ENCODE measurements at regions not wholly inside any gene's neighbourhood (a gene's known extent, or its start where the extent isn't known, plus 50 kb on each side); places are given as distances from the start of the nearest gene placed in this dataset.

DNA sequence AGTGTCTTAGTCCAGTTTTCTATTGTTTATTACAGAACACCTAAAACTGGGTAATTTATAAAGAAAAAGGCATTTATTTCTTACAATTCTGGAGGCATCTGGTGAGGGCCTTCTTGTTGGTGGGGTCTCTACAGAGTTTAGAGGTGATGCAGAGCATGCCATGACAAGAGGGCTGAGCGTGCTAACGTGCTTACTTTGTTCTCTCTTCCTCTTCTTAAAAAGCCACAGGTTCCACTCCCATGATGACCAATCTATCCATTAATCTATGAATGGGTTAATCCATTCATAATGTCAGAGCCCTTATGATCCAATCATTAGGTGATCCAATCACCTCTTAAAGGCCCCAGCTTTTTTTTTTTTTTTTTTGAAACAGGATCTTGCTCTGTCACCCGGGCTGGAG is 291.5 kb upstream of the GALNTL6 start:
- Mint-ChIP-seq H3K36me3 (ENCODE audit: low read depth) (no peaks in the 10 kb centered on the region), H3K9me3 (no peaks in the 10 kb centered on the region), H3K4me3 (no peak overlapping the region), H3K4me1 (peaks cover 9% of the 10 kb centered on the region), H3K27me3 (ENCODE audit: insufficient read depth) (no peaks in the 10 kb centered on the region), H3K27ac (no peak overlapping the region)
- H3K4me3 ChIP-seq (ENCODE audit: low read length), result no peak overlapping the region
- H3K27me3 ChIP-seq (ENCODE audit: control insufficient read depth, insufficient read depth, low read length, poor library complexity, severe bottlenecking), result no peaks in the 10 kb centered on the region
- H3K36me3 ChIP-seq (ENCODE audit: control insufficient read depth, insufficient read depth, low read length), result no peaks in the 10 kb centered on the region
- no peaks in the 10 kb centered on the region for H3K9me3 ChIP-seq (ENCODE audit: control insufficient read depth, low read length)
- no peak for DNase-seq
- WGBS, 2 experiments (ENCODE audit: insufficient coverage in 1 of 2, insufficient read length in 1 of 2), result 50 to 60% methylated on average over 2 to 3 of the region's 3 CpGs
- no peak overlapping the region for H3K27ac ChIP-seq (ENCODE audit: low read depth, low read length)
- no peak for TF ChIP-seq CTCF (conservative IDR thresholded peaks at IDR 0.05)
- no peaks in the 10 kb centered on the region for H3K4me1 ChIP-seq (ENCODE audit: control insufficient read depth, insufficient read depth, low read length)
- no peak overlapping the region for H3K9ac ChIP-seq (ENCODE audit: extremely low read depth, low read length, poor library complexity, severe bottlenecking)

DNA sequence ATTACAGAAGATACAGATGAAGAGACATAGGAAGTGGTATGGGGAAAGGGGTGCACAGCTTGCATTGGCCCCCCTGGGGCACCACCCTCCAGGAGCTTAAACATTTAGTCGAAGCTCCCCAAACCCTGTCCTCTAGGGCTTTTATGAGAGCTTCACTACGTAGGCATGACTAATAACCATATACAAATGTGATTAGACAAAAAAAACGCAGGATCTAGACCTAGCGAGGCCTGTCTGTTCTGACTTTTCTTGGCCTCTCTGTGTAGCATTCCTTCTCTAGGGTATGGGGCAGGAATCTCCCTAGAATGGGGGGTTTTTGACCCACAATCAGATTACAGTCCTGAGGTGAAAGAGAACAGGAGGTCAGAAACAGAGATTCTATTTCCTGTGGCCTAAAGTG is 293.7 kb upstream of the GALNTL6 start:
- Mint-ChIP-seq H3K4me1 (peaks cover 9% of the 10 kb centered on the region), H3K27ac (no peak overlapping the region), H3K4me3 (no peak overlapping the region), H3K36me3 (ENCODE audit: low read depth) (no peaks in the 10 kb centered on the region), H3K9me3 (no peaks in the 10 kb centered on the region), H3K27me3 (ENCODE audit: insufficient read depth) (no peaks in the 10 kb centered on the region)
- Histone ChIP-seq H3K36me3 (ENCODE audit: control insufficient read depth, insufficient read depth, low read length) (no peaks in the 10 kb centered on the region), H3K9ac (ENCODE audit: extremely low read depth, low read length, poor library complexity, severe bottlenecking) (no peak overlapping the region), H3K4me3 (ENCODE audit: low read length) (no peak overlapping the region), H3K27me3 (ENCODE audit: control insufficient read depth, insufficient read depth, low read length, poor library complexity, severe bottlenecking) (no peaks in the 10 kb centered on the region), H3K9me3 (ENCODE audit: control insufficient read depth, low read length) (no peaks in the 10 kb centered on the region), H3K27ac (ENCODE audit: low read depth, low read length) (no peak overlapping the region), H3K4me1 (ENCODE audit: control insufficient read depth, insufficient read depth, low read length) (no peaks in the 10 kb centered on the region)
- TF ChIP-seq CTCF (conservative IDR thresholded peaks at IDR 0.05), result no peak
- 91 to 100% methylated on average over 2 to 4 of the region's 4 CpGs for WGBS, 2 experiments (ENCODE audit: insufficient coverage in 1 of 2, insufficient read length in 1 of 2)
- no peak for DNase-seq

GRCh38 chr4:171517883-171518282 is 295.3 kb upstream of the GALNTL6 start:
- Histone ChIP-seq H3K27me3 (ENCODE audit: control insufficient read depth, insufficient read depth, low read length, poor library complexity, severe bottlenecking) (no peaks in the 10 kb centered on the region), H3K9me3 (ENCODE audit: control insufficient read depth, low read length) (no peaks in the 10 kb centered on the region), H3K9ac (ENCODE audit: extremely low read depth, low read length, poor library complexity, severe bottlenecking) (no peak overlapping the region), H3K4me3 (ENCODE audit: low read length) (no peak overlapping the region), H3K36me3 (ENCODE audit: control insufficient read depth, insufficient read depth, low read length) (no peaks in the 10 kb centered on the region), H3K27ac (ENCODE audit: low read depth, low read length) (no peak overlapping the region), H3K4me1 (ENCODE audit: control insufficient read depth, insufficient read depth, low read length) (no peaks in the 10 kb centered on the region)
- no peaks in the 10 kb centered on the region for H3K27me3 Mint-ChIP-seq (ENCODE audit: insufficient read depth)
- peaks cover 9% of the 10 kb centered on the region for H3K4me1 Mint-ChIP-seq
- H3K9me3 Mint-ChIP-seq, result peaks cover under 1% of the 10 kb centered on the region
- H3K36me3 Mint-ChIP-seq (ENCODE audit: low read depth), result no peaks in the 10 kb centered on the region
- no peak for TF ChIP-seq CTCF (conservative IDR thresholded peaks at IDR 0.05)
- no peak overlapping the region for H3K4me3 Mint-ChIP-seq
- DNase-seq, result no peak
- H3K27ac Mint-ChIP-seq, result no peak overlapping the region
- WGBS, 2 experiments (ENCODE audit: insufficient coverage in 1 of 2, insufficient read length in 1 of 2), result 100% methylated on average over 1 of the region's 1 CpG
